ENCODE measurements at regions not wholly inside any gene's neighbourhood (a gene's known extent, or its start where the extent isn't known, plus 50 kb on each side); places are given as distances from the start of the nearest gene placed in this dataset.

DNA sequence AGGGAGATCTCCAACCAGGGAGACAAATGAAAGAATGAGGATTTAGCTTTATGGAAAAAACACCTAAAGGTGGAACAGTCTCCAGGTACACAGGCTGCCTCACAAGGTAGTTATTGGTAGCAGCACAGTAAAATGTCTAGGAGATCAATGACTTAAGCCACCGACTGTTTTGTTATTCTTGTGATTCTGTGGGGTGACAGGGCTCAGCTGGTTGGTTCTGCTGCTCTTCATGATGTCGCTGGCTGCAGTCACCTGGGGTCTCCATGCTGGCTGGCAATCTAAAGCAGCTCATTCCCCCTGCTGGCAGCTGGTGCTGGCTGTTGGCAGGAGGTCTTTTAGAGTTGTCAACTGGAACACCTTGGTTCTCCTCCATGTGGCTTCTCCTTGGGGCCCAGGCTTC, 69.2 kb downstream of the FOXL1 start:
- Histone ChIP-seq H3K27ac (ENCODE audit: low read depth, low read length, severe bottlenecking) (no peak overlapping the region), H3K4me3 (ENCODE audit: extremely low read depth, insufficient read depth, low read length, poor library complexity, severe bottlenecking) (no peak overlapping the region), H3K9me3 (ENCODE audit: control insufficient read depth, low read length) (peaks cover 12% of the 10 kb centered on the region), H3K4me1 (ENCODE audit: control insufficient read depth, insufficient read depth, low read length, poor library complexity, severe bottlenecking) (peaks cover 7% of the 10 kb centered on the region), H3K36me3 (ENCODE audit: control insufficient read depth, insufficient read depth, low read length) (no peaks in the 10 kb centered on the region)
- 67 to 73% methylated on average over 1 to 2 of the region's 2 CpGs for WGBS, 2 experiments (ENCODE audit: insufficient coverage in 2 of 2)

DNA sequence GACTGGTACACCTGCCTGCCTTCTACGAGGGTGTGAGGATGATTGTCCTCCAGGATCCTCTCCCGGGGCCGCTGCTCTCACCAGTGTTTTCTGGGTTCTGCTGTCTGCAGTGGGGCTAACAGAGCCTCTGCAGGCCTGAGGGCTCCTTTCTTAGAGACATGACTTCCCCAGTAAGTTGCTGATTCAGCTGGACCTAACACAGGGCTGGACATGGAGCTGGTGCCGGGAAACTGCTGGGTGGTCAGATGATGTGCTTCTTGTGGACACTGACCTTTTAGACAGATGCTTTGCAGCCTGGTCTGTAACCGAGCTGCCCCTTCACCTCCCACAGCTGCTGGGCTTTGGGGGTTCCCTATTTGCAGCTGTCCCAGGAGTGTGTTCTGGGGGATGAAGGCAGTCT, 71.5 kb downstream of the FOXL1 start:
- WGBS, 2 experiments (ENCODE audit: insufficient coverage in 2 of 2) = 84 to 95% methylated on average over 4 of the region's 5 CpGs
- Histone ChIP-seq H3K4me1 (ENCODE audit: control insufficient read depth, insufficient read depth, low read length, poor library complexity, severe bottlenecking) (peaks cover 7% of the 10 kb centered on the region), H3K36me3 (ENCODE audit: control insufficient read depth, insufficient read depth, low read length) (no peaks in the 10 kb centered on the region)

DNA sequence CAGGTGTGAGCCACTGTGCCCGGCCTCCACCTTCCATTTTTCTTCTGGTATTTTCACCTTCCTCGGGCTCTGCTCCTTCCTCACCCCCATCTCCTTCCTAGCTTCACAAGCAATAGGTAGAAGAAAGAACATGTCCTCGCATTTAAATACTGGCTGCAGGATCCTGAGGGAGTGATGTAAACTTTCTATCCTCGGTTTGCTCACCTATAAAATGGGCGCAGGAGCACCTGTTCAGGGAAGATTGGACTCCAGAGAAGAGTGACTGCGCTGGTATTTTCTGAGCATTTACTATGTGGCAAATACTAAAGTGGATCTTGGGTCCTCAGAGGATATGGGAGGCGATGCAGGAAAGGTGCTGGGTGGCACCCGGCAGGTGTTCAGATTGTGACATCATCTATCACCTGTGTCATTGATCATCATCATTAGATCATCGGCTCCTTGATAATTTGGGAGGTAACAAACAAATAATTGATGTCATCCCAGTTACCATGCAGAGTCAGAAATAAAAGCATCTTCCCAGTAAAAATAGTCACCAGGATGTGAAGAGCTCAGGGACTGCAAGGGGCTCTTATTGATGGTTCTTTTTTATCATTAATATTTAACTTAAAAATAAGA, 72.8 kb downstream of the FOXL1 start:
- WGBS, 2 experiments (ENCODE audit: insufficient coverage in 2 of 2) = 95 to 98% methylated on average over 5 to 7 of the region's 9 CpGs
- H3K9me3 ChIP-seq (ENCODE audit: control insufficient read depth, low read length) = peaks cover 10% of the 10 kb centered on the region
- H3K27ac ChIP-seq (ENCODE audit: low read depth, low read length, severe bottlenecking) = no peak overlapping the region
- H3K4me3 ChIP-seq (ENCODE audit: extremely low read depth, insufficient read depth, low read length, poor library complexity, severe bottlenecking) = no peak overlapping the region
- H3K36me3 ChIP-seq (ENCODE audit: control insufficient read depth, insufficient read depth, low read length) = no peaks in the 10 kb centered on the region
- H3K4me1 ChIP-seq (ENCODE audit: control insufficient read depth, insufficient read depth, low read length, poor library complexity, severe bottlenecking) = peaks cover 7% of the 10 kb centered on the region

More for the DNA sequence above, 71.5 kb downstream of the FOXL1 start:
- H3K4me3 ChIP-seq (ENCODE audit: extremely low read depth, insufficient read depth, low read length, poor library complexity, severe bottlenecking) = no peak overlapping the region
- peaks cover 10% of the 10 kb centered on the region for H3K9me3 ChIP-seq (ENCODE audit: control insufficient read depth, low read length)
- no peak overlapping the region for H3K27ac ChIP-seq (ENCODE audit: low read depth, low read length, severe bottlenecking)

DNA sequence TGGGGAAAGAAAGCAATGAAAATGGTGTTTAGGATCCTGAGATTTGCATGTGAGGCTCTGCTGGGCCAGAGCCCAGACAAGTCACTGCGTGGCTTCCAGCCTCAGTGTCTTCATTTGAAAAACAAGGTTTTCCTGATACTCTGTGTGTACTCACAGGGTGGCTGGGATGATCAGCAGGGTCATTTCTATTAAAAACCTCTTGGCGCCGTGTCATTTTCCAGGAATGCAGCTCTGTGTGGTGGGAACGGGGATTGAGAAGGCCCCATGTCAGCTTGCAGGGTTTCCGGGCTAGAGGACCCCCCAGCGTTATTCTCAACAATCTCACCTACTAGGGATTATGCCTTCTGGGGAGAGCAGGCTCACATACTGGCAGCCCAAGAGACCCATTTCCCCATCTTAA, 73.5 kb downstream of the FOXL1 start:
- H3K36me3 ChIP-seq (ENCODE audit: control insufficient read depth, insufficient read depth, low read length) = no peaks in the 10 kb centered on the region
- peaks cover 7% of the 10 kb centered on the region for H3K4me1 ChIP-seq (ENCODE audit: control insufficient read depth, insufficient read depth, low read length, poor library complexity, severe bottlenecking)
- no peak overlapping the region for H3K4me3 ChIP-seq (ENCODE audit: extremely low read depth, insufficient read depth, low read length, poor library complexity, severe bottlenecking)
- peaks cover 10% of the 10 kb centered on the region for H3K9me3 ChIP-seq (ENCODE audit: control insufficient read depth, low read length)
- WGBS, 2 experiments (ENCODE audit: insufficient coverage in 2 of 2) = 96 to 100% methylated on average over 1 to 4 of the region's 6 CpGs
- H3K27ac ChIP-seq (ENCODE audit: low read depth, low read length, severe bottlenecking) = no peak overlapping the region

DNA sequence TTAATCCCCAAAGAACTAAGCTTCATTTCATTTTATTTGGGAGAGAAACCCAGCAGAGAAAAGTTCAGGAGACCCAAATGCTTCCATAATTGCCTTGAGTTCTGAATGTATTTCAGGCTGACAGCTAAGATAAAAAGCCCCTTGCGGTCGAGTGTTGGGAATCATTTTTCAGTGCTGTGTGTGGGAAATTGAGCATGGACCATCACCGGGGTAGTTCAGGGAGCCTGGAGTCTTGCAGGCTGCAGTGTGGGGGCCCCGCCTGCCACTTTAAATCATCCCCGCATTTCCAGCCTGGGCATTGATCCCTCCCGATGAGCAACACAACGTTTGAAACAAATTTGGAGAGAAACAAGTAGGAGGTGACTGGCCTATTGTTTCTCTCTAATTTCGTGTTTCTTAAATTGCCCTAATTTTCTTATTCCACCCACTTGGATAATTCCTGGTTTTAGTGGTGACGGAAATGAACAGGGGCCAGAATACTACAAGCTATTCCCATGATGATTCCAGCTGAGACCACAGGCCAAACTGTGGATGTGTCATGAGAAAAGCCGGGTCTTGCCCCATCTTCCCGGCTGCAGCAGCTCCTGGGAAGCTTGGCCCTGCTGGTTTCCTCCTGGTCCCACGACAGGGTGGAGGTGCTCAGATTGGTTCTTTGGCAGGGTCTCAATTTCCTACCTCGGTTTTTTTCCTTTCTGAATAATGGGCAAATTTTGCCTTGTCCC, 75.1 kb downstream of the FOXL1 start:
- Histone ChIP-seq H3K36me3 (ENCODE audit: control insufficient read depth, insufficient read depth, low read length) (no peaks in the 10 kb centered on the region), H3K4me1 (ENCODE audit: control insufficient read depth, insufficient read depth, low read length, poor library complexity, severe bottlenecking) (peaks cover 7% of the 10 kb centered on the region), H3K27ac (ENCODE audit: low read depth, low read length, severe bottlenecking) (no peak overlapping the region), H3K9me3 (ENCODE audit: control insufficient read depth, low read length) (no peaks in the 10 kb centered on the region), H3K4me3 (ENCODE audit: extremely low read depth, insufficient read depth, low read length, poor library complexity, severe bottlenecking) (no peak overlapping the region)
- WGBS, 2 experiments (ENCODE audit: insufficient coverage in 2 of 2) = 89 to 91% methylated on average over 8 to 12 of the region's 13 CpGs

DNA sequence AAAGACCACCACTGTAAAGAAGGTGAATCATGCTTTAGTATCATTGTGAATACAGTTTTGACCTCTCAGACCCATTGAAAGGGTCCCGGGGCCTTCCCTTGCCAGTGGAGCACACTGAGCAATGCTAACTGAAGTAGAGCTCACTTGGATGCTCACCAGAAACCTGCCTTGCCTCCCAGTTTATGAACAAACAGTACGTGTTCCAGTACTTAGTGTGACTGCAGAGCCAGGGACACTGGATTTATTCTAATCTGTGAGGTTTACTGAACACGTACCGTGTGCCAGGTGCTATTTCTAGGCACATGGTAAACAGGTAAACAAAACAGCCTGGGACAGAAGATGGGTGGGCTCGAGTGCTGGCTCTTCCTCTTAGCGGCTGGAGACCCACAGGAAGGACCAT, 79.6 kb downstream of the FOXL1 start:
- peaks cover 7% of the 10 kb centered on the region for H3K9me3 ChIP-seq (ENCODE audit: control insufficient read depth, low read length)
- H3K36me3 ChIP-seq (ENCODE audit: control insufficient read depth, insufficient read depth, low read length) = no peaks in the 10 kb centered on the region
- H3K4me1 ChIP-seq (ENCODE audit: control insufficient read depth, insufficient read depth, low read length, poor library complexity, severe bottlenecking) = peaks cover 12% of the 10 kb centered on the region
- 90 to 93% methylated on average over 6 of the region's 6 CpGs for WGBS, 2 experiments (ENCODE audit: insufficient coverage in 2 of 2)
- H3K4me3 ChIP-seq (ENCODE audit: extremely low read depth, insufficient read depth, low read length, poor library complexity, severe bottlenecking) = no peak overlapping the region
- H3K27ac ChIP-seq (ENCODE audit: low read depth, low read length, severe bottlenecking) = no peak overlapping the region

DNA sequence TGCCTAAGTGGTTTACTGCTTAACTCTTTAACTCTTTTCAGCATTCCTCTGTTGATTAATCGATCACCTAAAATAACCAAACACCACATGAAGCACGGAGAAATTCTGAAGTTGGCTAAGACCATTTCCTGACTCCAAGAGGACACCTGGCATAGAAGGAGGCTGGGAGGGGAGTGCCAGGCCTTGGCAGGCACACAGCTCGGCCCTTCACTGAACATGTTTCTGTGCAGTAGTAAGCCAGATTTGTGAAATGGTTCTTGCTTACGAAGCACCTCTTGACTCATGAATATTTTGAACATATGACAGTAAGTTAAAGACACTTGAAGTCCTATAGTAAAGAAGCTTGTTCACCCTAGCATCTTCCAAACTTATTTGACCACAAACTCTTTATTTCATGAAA, 82.3 kb downstream of the FOXL1 start:
- Histone ChIP-seq H3K36me3 (ENCODE audit: control insufficient read depth, insufficient read depth, low read length) (no peaks in the 10 kb centered on the region), H3K27ac (ENCODE audit: low read depth, low read length, severe bottlenecking) (no peak overlapping the region), H3K4me1 (ENCODE audit: control insufficient read depth, insufficient read depth, low read length, poor library complexity, severe bottlenecking) (peaks cover 27% of the 10 kb centered on the region), H3K4me3 (ENCODE audit: extremely low read depth, insufficient read depth, low read length, poor library complexity, severe bottlenecking) (no peak overlapping the region), H3K9me3 (ENCODE audit: control insufficient read depth, low read length) (peaks cover 14% of the 10 kb centered on the region)
- 91 to 100% methylated on average over 2 to 4 of the region's 4 CpGs for WGBS, 2 experiments (ENCODE audit: insufficient coverage in 2 of 2)

DNA sequence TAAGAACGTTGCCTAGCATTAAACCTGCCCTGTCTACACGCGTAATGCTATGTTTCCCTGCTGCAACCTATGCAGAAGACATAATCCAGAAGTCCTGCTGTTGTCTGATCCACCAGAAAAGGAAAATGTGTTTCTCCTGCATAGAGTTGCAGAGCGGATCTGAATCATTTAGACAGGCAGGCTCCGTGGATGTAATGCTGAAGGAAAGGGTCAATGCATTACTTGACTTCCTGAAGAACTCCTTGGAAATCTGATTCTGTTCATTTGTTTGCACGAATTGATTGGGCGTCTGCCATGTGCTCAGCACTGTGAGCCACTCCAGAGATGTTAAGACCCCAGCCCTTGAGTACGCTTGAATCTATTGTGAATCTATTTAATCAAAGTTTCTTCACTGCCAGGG, 83.4 kb downstream of the FOXL1 start:
- Histone ChIP-seq H3K36me3 (ENCODE audit: control insufficient read depth, insufficient read depth, low read length) (no peaks in the 10 kb centered on the region), H3K4me3 (ENCODE audit: extremely low read depth, insufficient read depth, low read length, poor library complexity, severe bottlenecking) (no peak overlapping the region), H3K9me3 (ENCODE audit: control insufficient read depth, low read length) (peaks cover 21% of the 10 kb centered on the region), H3K27ac (ENCODE audit: low read depth, low read length, severe bottlenecking) (no peak overlapping the region), H3K4me1 (ENCODE audit: control insufficient read depth, insufficient read depth, low read length, poor library complexity, severe bottlenecking) (peaks cover 29% of the 10 kb centered on the region)
- 84 to 89% methylated on average over 7 to 8 of the region's 8 CpGs for WGBS, 2 experiments (ENCODE audit: insufficient coverage in 2 of 2)

DNA sequence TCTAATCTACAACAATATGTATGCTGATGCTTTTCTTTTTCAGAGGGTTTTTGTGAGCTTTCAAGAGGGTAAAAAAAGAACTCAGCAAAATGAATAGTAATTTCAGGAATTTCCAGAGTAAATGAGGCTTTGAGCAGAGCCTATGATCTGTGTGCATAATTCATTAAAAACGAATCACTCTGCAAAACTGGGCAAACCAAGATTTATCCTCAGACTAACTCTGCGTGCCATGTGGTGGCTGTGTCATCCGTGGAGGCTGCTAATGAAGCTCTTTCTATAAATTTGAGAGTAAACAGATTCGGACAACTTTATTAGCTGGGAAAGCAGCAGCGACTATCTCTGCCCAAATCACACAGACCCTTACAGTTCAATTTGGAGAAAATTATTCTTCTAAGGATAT, 83.8 kb downstream of the FOXL1 start:
- 100% methylated on average over 2 to 3 of the region's 5 CpGs for WGBS, 2 experiments (ENCODE audit: insufficient coverage in 2 of 2)
- Histone ChIP-seq H3K9me3 (ENCODE audit: control insufficient read depth, low read length) (peaks cover 21% of the 10 kb centered on the region), H3K4me1 (ENCODE audit: control insufficient read depth, insufficient read depth, low read length, poor library complexity, severe bottlenecking) (peaks cover 31% of the 10 kb centered on the region), H3K4me3 (ENCODE audit: extremely low read depth, insufficient read depth, low read length, poor library complexity, severe bottlenecking) (no peak overlapping the region), H3K36me3 (ENCODE audit: control insufficient read depth, insufficient read depth, low read length) (no peaks in the 10 kb centered on the region), H3K27ac (ENCODE audit: low read depth, low read length, severe bottlenecking) (no peak overlapping the region)

DNA sequence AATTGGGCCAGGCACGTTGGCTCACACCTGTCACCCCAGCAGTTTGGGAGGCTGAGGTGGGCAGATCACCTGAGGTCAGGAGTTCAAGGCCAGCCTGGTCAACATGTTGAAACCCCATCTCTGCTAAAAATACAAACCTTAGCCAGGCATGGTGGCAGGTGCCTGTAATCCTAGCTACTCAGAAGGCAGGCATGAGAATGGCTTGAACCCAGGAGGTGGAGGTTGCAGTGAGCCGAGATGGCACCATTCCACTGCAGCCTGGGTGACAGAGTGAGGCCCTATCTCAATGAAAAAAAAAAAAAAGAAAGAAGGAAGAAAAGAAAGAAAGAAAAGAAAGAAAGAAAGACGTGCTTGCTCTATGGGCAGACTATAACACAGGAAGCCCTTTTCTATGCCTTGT, 84.4 kb downstream of the FOXL1 start:
- WGBS, 2 experiments (ENCODE audit: insufficient coverage in 2 of 2) = 88 to 90% methylated on average over 2 of the region's 3 CpGs
- Histone ChIP-seq H3K4me1 (ENCODE audit: control insufficient read depth, insufficient read depth, low read length, poor library complexity, severe bottlenecking) (peaks cover 31% of the 10 kb centered on the region), H3K36me3 (ENCODE audit: control insufficient read depth, insufficient read depth, low read length) (no peaks in the 10 kb centered on the region)

More for the DNA sequence above, 84.4 kb downstream of the FOXL1 start:
- no peak overlapping the region for H3K27ac ChIP-seq (ENCODE audit: low read depth, low read length, severe bottlenecking)
- H3K9me3 ChIP-seq (ENCODE audit: control insufficient read depth, low read length) = peaks cover 21% of the 10 kb centered on the region
- no peak overlapping the region for H3K4me3 ChIP-seq (ENCODE audit: extremely low read depth, insufficient read depth, low read length, poor library complexity, severe bottlenecking)
